Mammary epithelial cell (primary cell): ENCODE measurements at regions not wholly inside any gene's neighbourhood (a gene's known extent, or its start where the extent isn't known, plus 50 kb on each side); places are given as distances from the start of the nearest gene placed in this dataset.

Source experiments
- CTCF ChIP-seq, 2 donors: IDR thresholded peaks in 1 of 2; conservative IDR thresholded peaks in 1 of 2; 2 replicates each; pipeline ENCODE4 v1.5.1; 2011 to 2012; ENCODE audit warnings: inconsistent platforms in 2 of 2, low read length in 2 of 2, mild to moderate bottlenecking in 2 of 2, control low read depth in 1 of 2, low read depth in 1 of 2; ENCODE audit not compliant: insufficient read depth in 1 of 2; ENCODE audit errors: extremely low read depth in 1 of 2
- EZH2 ChIP-seq: IDR thresholded peaks from 2 replicates; pipeline ENCODE4 v1.6.1; 2012; ENCODE audit warnings: low read length, inconsistent platforms, borderline replicate concordance

- TF ChIP-seq CTCF (conservative IDR thresholded peaks at IDR 0.05 in 1 of 2, IDR thresholded peaks at IDR 0.05 in 1 of 2; ENCODE audit: extremely low read depth in 1 of 2, insufficient read depth in 1 of 2, low read depth in 1 of 2, low read length in 2 of 2) (no peak), EZH2 (no peak)
Measured at GRCh38 chr4:123072060-123072459, 149.7 kb upstream of the NUDT6 start.
